Liver (tissue), 8 donors: ENCODE measurements at regions not wholly inside any gene's neighbourhood (a gene's known extent, or its start where the extent isn't known, plus 50 kb on each side); places are given as distances from the start of the nearest gene placed in this dataset.

Experiments used
- DNase-seq: peaks from one replicate; pipeline ENCODE4 v3.0.0-alpha.2; 2017; ENCODE audit warnings: low spot score
- H3K27ac ChIP-seq, 2 donors: one replicate each; pipeline ENCODE4 v1.7.0; 2013; ENCODE audit warnings: inconsistent platforms in 2 of 2, low read length in 2 of 2, control low read depth in 1 of 2, low read depth in 1 of 2, mild to moderate bottlenecking in 1 of 2
- H3K27me3 ChIP-seq, 4 donors: one replicate each; pipeline versions ENCODE4 v1.6.1 to v1.7.0; 2013; ENCODE audit warnings: low read length in 3 of 4, inconsistent platforms in 1 of 4, mild to moderate bottlenecking in 1 of 4, moderate library complexity in 1 of 4; ENCODE audit not compliant: control insufficient read depth in 4 of 4, insufficient read depth in 4 of 4
- H3K36me3 ChIP-seq, 4 donors: one replicate each; pipeline versions ENCODE4 v1.6.1 to v1.7.0; 2013; ENCODE audit warnings: low read length in 3 of 4, mild to moderate bottlenecking in 3 of 4, low read depth in 1 of 4, moderate library complexity in 1 of 4; ENCODE audit not compliant: control insufficient read depth in 4 of 4, insufficient read depth in 3 of 4
- H3K4me1 ChIP-seq, 4 donors: one replicate each; pipeline versions ENCODE4 v1.6.1 to v1.7.0; 2013; ENCODE audit warnings: low read length in 3 of 4, mild to moderate bottlenecking in 3 of 4, moderate library complexity in 1 of 4; ENCODE audit not compliant: control insufficient read depth in 4 of 4, insufficient read depth in 4 of 4
- H3K4me3 ChIP-seq, 3 donors: one replicate each; pipeline versions ENCODE4 v1.6.1 to v1.7.0; 2013; ENCODE audit warnings: low read length in 3 of 3, control low read depth in 1 of 3, low read depth in 1 of 3, mild to moderate bottlenecking in 1 of 3
- H3K9ac ChIP-seq, 2 donors: one replicate each; pipeline ENCODE4 v1.7.0; 2013; ENCODE audit warnings: low read length in 2 of 2, mild to moderate bottlenecking in 2 of 2, moderate library complexity in 2 of 2, control low read depth in 1 of 2, low read depth in 1 of 2
- H3K9me3 ChIP-seq, 4 donors: one replicate each; pipeline versions ENCODE4 v1.6.1 to v1.7.0; 2013; ENCODE audit warnings: low read length in 3 of 4; ENCODE audit not compliant: control insufficient read depth in 4 of 4
- ATF3 ChIP-seq: IDR thresholded peaks from 2 replicates; pipeline ENCODE4 v1.6.1; 2016; ENCODE audit warnings: antibody characterized with exemption
- CTCF ChIP-seq: fragments of 150-350 bp; IDR thresholded peaks from 2 replicates; pipeline ENCODE4 v1.5.1; 2017; ENCODE audit warnings: improper control_type of control experiment, low read depth, low read length; ENCODE audit not compliant: missing input control
- FOXA2 ChIP-seq: IDR thresholded peaks from 2 replicates; pipeline ENCODE4 v1.6.1; 2016; ENCODE audit warnings: antibody characterized with exemption
- HNF4G ChIP-seq: IDR thresholded peaks from 2 replicates; pipeline ENCODE4 v1.6.1; 2016; ENCODE audit warnings: antibody characterized with exemption
- JUND ChIP-seq, 2 donors: IDR thresholded peaks; 2 replicates each; pipeline ENCODE4 v1.6.1; 2016; ENCODE audit warnings: antibody characterized with exemption in 2 of 2
- NR2F2 ChIP-seq: IDR thresholded peaks from 2 replicates; pipeline ENCODE4 v1.6.1; 2016; ENCODE audit warnings: antibody characterized with exemption
- RAD21 ChIP-seq, 2 donors: IDR thresholded peaks; 2 replicates each; pipeline ENCODE4 v1.6.1; 2016; ENCODE audit warnings: antibody characterized with exemption in 2 of 2, mild to moderate bottlenecking in 2 of 2
- REST ChIP-seq: IDR thresholded peaks from 2 replicates; pipeline ENCODE4 v1.6.1; 2016; ENCODE audit warnings: antibody characterized with exemption, mild to moderate bottlenecking
- RXRA ChIP-seq, 2 donors: IDR thresholded peaks; 2 replicates each; pipeline ENCODE4 v1.6.1; 2017 to 2018; ENCODE audit warnings: antibody characterized with exemption in 2 of 2, mild to moderate bottlenecking in 1 of 2
- TAF1 ChIP-seq: conservative IDR thresholded peaks from 2 replicates; pipeline ENCODE4 v1.6.1; 2016; ENCODE audit warnings: antibody characterized with exemption, mild to moderate bottlenecking
- YY1 ChIP-seq: IDR thresholded peaks from 2 replicates; pipeline ENCODE4 v1.6.1; 2016; ENCODE audit warnings: antibody characterized with exemption, mild to moderate bottlenecking
- ZBTB33 ChIP-seq: IDR thresholded peaks from 2 replicates; pipeline ENCODE4 v1.6.1; 2016; ENCODE audit warnings: antibody characterized with exemption
- WGBS: extraction: QIAGEN DNeasy Blood & Tissue Kit; methylation state at CpG from one replicate; pipeline ENCODE4 v1.1.7; 2013; 5-methylcytosine and 5-hydroxymethylcytosine counted together
- donor health status: healthy.
- donor health status: healthy.
- donor health status: healthy.
- donor health status: healthy.
- donor health status: healthy.

GRCh38 chr12:131274906-131275305 lies 321.2 kb downstream of the ADGRD1 start:
- peaks cover 0 to 5% (median 0%) of the 10 kb centered on the region in 4 donors for H3K27me3 ChIP-seq
- no peaks in the 10 kb centered on the region for H3K9me3 ChIP-seq
- WGBS, result 56% methylated on average over 14 of the region's 14 CpGs
- H3K4me1 ChIP-seq, result no peaks in the 10 kb centered on the region
- no peak overlapping the region for H3K9ac ChIP-seq
- no peaks in the 10 kb centered on the region for H3K36me3 ChIP-seq
- DNase-seq, result no peak
- no peak overlapping the region for H3K4me3 ChIP-seq
- H3K27ac ChIP-seq, result no peak overlapping the region
- no peak for TF ChIP-seq ATF3
- TF ChIP-seq TAF1, result no peak
- no peak for TF ChIP-seq REST
- no peak for TF ChIP-seq RAD21 (IDR thresholded peaks at IDR 0.05)
- no peak for TF ChIP-seq YY1
- no peak for TF ChIP-seq JUND (IDR thresholded peaks at IDR 0.05)
- TF ChIP-seq ZBTB33, result no peak
- TF ChIP-seq NR2F2, result no peak
- no peak for TF ChIP-seq FOXA2
- TF ChIP-seq CTCF, result no peak

GRCh38 chr12:131275824-131276223 lies 322.1 kb downstream of the ADGRD1 start:
- no peak for TF ChIP-seq ATF3
- TF ChIP-seq CTCF, result no peak
- TF ChIP-seq JUND (IDR thresholded peaks at IDR 0.05), result no peak
- TF ChIP-seq HNF4G, result no peak
- no peak for TF ChIP-seq RXRA (IDR thresholded peaks at IDR 0.05)
- 82% methylated on average over 6 of the region's 6 CpGs for WGBS

More at GRCh38 chr12:131275824-131276223, 322.1 kb downstream of the ADGRD1 start:
- Histone ChIP-seq H3K9me3 (no peaks in the 10 kb centered on the region), H3K27ac (no peak overlapping the region), H3K4me1 (no peaks in the 10 kb centered on the region), H3K36me3 (no peaks in the 10 kb centered on the region), H3K9ac (no peak overlapping the region), H3K27me3 (peaks cover 0 to 5% (median 0%) of the 10 kb centered on the region in 4 donors), H3K4me3 (no peak overlapping the region)
- no peak for DNase-seq
